ENCODE measurements at regions not wholly inside any gene's neighbourhood (a gene's known extent, or its start where the extent isn't known, plus 50 kb on each side); places are given as distances from the start of the nearest gene placed in this dataset.
"Not testable (repeated sequence)": the region's sequence is repeated elsewhere in the genome, so short reads cannot be mapped to it uniquely, and the experiment has no call there.

DNA sequence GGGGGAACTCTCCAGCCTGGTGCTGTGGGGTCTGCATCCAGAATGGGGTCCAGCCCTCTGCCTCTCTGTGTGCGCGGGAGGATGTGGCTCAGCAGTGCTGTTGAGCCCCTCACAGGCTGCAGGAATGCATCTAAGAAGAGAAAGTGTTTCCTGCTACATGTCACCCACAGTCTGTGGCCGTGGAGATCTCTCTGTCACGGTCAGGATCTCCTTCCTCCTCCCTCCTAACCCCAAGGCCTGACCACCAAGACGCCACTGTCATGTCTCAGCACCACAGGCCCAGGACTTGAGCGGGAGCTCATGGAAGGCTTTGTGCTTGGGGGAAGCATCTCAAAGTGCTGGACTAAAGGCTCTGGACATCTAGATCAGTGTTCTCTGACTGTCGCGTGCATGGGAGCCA lies 90.1 kb downstream of the SREK1 start:
- no peak for DNase-seq

GRCh38 chr5:66238435-66238834 lies 94.3 kb downstream of the SREK1 start:
- no peak for DNase-seq

GRCh38 chr5:66239034-66239433 lies 94.9 kb downstream of the SREK1 start:
- DNase-seq, result peak; percentile 5

DNA sequence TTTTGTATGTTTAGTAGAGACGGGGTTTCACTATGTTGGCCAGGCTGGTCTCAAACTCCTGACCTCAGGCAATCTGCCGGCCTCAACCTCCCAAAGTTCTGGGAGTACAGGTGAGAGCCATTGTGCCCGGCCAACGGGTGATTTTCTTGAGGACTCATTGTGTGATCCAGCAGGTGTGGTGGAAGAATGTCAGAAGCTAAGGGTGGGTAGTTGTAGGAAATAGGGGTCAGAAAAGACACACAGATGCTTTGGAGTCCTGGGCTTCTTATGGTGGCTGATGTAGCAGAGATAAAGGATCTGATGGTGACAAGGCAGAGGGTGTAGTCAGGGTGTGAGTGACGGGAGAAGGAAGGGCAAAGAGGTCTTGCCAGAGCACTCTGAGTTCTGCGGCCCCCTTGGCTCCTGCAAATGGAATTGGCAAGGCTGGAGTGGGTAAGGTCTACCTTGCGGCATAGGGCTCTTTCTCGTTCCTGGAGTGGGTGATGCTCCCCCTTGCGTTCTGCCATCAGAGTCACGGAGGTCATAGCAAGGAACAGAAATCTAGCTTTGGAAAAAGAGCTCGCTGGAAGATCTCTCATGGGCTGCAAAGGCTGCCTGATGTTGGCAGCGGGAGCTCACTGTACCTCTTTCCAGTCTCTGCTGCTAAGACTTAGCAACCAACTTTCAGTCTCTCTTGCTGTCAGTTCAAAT lies 97.2 kb downstream of the SREK1 start:
- DNase-seq, result no peak

GRCh38 chr5:66242050-66242715 lies 98.1 kb downstream of the SREK1 start:
- no peak for DNase-seq

DNA sequence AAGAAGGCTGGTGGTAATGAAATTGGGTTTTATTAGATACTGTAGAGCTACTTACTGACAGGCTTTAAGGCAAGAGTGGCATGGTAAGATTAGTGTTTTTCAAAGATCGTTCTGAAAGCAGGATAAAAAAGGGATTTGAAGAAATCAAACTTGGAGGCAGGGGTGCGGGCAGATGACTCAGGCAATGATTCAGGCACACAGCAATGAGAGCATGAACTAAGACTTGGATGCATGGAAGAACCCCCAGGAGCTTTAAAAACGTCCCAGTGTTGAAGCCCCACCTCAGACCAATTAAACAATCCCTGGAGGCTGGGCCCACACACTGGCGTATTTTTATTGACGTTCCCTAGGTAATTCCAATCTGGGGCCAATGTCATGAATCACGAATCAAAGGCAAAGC lies 102.5 kb downstream of the SREK1 start:
- DNase-seq, result no peak

DNA sequence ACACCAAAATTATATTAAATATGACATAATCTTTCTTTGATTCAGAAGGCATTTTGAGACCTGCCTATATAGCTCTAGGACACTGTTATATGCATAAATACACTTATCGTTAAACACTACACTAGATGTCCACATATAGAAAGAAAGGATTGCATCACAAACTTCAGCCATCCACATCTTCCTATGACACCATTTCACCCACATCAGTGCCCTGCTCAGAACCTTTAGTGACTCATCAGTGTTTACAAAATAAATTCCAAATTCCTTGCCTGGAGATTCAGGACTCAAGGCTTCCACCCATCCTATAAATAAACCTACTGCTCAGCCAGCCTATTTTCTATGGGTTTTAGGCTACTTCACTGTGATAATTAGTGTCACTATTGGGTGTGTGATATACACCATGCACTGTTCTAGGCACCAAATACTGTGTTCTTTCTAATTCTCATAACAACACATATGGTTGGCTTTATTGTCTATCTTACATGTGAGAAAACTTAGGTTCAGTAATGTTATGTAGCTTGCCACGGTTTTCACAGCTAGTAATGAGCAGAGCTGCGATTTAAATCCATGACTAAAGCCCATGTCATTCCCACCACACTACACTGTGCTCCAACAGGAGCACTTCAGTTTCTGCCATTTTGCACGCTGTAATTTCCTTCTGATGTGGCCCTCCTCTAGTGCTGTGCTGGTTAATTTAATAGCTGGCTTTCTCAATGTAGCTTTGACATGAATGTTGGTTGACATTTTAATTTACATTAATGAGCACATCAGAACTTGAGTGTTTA lies 103.3 kb downstream of the SREK1 start:
- DNase-seq, result no peak

GRCh38 chr5:66248874-66249273 lies 104.8 kb downstream of the SREK1 start:
- DNase-seq, result peak; percentile 9

- no peak for DNase-seq
These were observed 105.8 kb downstream of the SREK1 start for GRCh38 chr5:66249920-66250319.

- DNase-seq, result no peak
These were observed 108.7 kb downstream of the SREK1 start for GRCh38 chr5:66252849-66253248.

DNA sequence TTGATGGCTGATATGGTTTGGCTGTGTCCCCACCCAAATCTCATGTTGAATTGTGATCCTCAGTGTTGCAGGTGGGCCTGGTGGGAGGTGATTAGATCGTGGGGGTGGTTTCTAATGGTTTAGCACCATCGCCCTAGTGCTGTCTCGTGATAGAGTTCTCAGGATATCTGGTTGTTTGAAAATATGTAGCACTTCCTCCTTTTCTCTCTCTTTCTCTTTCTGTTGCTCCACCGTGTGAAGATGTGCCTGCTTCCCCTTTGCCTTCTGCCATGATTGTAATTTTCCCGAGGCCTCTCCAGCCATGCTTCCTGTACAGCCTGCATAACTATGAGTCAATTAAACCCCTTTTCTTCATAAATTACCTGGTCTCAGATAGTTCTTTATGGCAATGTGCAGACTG lies 111.6 kb downstream of the SREK1 start:
- DNase-seq, result no peak

GRCh38 chr5:66273121-66273520 lies 129.0 kb downstream of the SREK1 start:
- DNase-seq, result no peak

GRCh38 chr5:66276986-66277385 lies 132.9 kb downstream of the SREK1 start:
- DNase-seq, result no peak

DNA sequence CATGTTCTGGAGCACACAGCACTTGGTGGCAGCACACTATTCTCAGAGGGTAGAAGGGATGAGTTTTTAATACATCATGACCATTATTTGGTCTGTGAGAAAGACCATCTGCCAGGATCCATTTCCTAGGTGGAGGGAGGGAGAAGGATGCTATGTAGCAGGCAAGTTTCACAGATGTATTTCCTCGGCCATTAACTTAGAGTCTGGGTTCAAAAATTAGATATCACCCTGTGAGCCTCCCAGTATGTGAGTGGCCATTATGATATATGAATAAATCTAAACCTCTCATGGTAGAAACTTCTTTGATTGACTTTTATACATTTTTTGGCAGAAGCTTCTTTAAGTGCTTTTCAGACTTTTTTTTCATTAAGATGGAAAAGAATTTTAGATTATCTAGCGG lies 133.9 kb downstream of the SREK1 start:
- no peak for DNase-seq

GRCh38 chr5:66281294-66281693 lies 137.2 kb downstream of the SREK1 start:
- no peak for DNase-seq

DNA sequence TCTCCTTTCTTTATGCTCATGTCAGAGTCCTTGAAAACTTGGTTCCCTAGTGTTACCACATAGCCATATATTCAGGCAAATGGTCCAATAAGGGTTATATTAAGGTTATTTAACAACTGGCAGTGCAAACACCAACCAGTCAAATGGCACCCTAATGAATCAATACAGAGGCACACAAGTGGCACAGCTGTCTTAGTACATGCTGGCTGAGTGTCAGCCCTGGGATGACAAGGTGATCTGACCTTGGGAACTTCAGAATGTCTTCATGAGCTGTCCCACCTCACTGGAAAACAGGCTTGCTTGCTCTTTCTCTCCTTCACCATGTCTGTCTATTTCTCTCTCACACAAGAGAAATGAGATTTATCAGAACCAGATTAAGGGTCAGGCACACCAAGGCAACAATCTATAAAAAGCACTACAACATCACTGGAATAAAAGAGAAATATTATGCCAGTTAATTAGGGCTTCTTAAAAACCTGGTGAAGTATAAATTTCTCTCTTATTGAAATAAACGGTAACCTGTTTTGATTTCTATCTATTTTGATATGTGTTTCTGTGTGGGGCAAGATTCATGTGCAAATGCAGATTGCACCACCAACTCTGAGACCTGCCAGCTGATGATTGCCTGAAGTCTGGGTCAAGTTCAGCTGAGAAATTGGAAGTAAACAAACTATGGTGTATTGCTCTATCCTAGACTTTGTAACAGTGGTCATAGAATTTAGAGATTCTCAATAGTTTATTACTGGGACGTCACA lies 140.7 kb downstream of the SREK1 start:
- no peak for DNase-seq

GRCh38 chr5:66285343-66285922 lies 141.3 kb downstream of the SREK1 start:
- DNase-seq, result no peak

GRCh38 chr5:66291771-66292170 lies 147.7 kb downstream of the SREK1 start:
- no peak for DNase-seq

- DNase-seq, result not testable (repeated sequence)
These were observed 149.8 kb downstream of the SREK1 start for GRCh38 chr5:66293851-66294250.

GRCh38 chr5:66299463-66299862 lies 155.4 kb downstream of the SREK1 start:
- no peak for DNase-seq

- DNase-seq, result no peak
These were observed 158.2 kb downstream of the SREK1 start for GRCh38 chr5:66302344-66302743.
